ENCODE measurements at regions not wholly inside any gene's neighbourhood (a gene's known extent, or its start where the extent isn't known, plus 50 kb on each side); places are given as distances from the start of the nearest gene placed in this dataset.

GRCh38 chr19:33954686-33955085 is 158.0 kb downstream of the KCTD15 start:
- TF ChIP-seq CTCF (conservative IDR thresholded peaks at IDR 0.05; ENCODE audit: low read depth, low read length) (no peak), EZH2 (IDR thresholded peaks at IDR 0.05; ENCODE audit: borderline replicate concordance, low read depth, low read length, poor library complexity, severe bottlenecking) (no peak)

Data from A673 (cell line).